ENCODE measurements at regions not wholly inside any gene's neighbourhood (a gene's known extent, or its start where the extent isn't known, plus 50 kb on each side); places are given as distances from the start of the nearest gene placed in this dataset.

GRCh38 chr7:10266976-10267375 is 706.7 kb upstream of the PHF14 start:
- BruUV-seq (replicated peaks), result no TSS peak
- in situ Hi-C loops (cut with MboI; ENCODE audit: low sequenced_read_pairs) (no loop called here), intact Hi-C loops (cut with micrococcal nuclease) (no loop called here), dilution Hi-C loops (cut with HindIII; ENCODE audit: low sequenced_read_pairs, unreplicated experiment) (no loop called here)
- H2AK5ac ChIP-seq (ENCODE audit: low read depth, low read length), result no peak overlapping the region
- H2AK9ac ChIP-seq (replicated peaks; ENCODE audit: low read depth, low read length, poor library complexity), result no peak overlapping the region
- no peak overlapping the region for H3K4me2 ChIP-seq (ENCODE audit: low read depth, low read length)
- DNase-seq, result no peak
- H3K4ac ChIP-seq (ENCODE audit: low read depth, low read length), result no peak overlapping the region
- no peak overlapping the region for H3K27ac ChIP-seq (ENCODE audit: insufficient read depth, low read length)
- CTCF ChIA-PET, result no interaction called here
- no peaks in the 10 kb centered on the region for H3K4me1 ChIP-seq (ENCODE audit: control insufficient read depth, insufficient read depth, low read length)
- no peak for ATAC-seq (ENCODE audit: low read depth)
- no peaks in the 10 kb centered on the region for H3K9me1 ChIP-seq (ENCODE audit: insufficient read depth, low read length)
- no peaks in the 10 kb centered on the region for H3K36me3 ChIP-seq (ENCODE audit: control insufficient read depth, insufficient read depth, low read length)
- H4K5ac ChIP-seq (ENCODE audit: low read depth, low read length), result no peak overlapping the region
- no peak overlapping the region for H3K14ac ChIP-seq (replicated peaks; ENCODE audit: low read depth, low read length)
- TF ChIP-seq POLR2A (IDR thresholded peaks at IDR 0.05; ENCODE audit: low read depth, low read length) (no peak), FOS (IDR thresholded peaks at IDR 0.05; ENCODE audit: low read depth, low read length) (no peak), RFX5 (IDR thresholded peaks at IDR 0.05; ENCODE audit: low read depth, low read length) (no peak), MAZ (IDR thresholded peaks at IDR 0.05; ENCODE audit: borderline replicate concordance, low read depth, low read length) (no peak), SMC3 (IDR thresholded peaks at IDR 0.05; ENCODE audit: low read depth, low read length) (no peak), RCOR1 (IDR thresholded peaks at IDR 0.05; ENCODE audit: insufficient replicate concordance, low read length) (no peak), CEBPB (IDR thresholded peaks at IDR 0.05; ENCODE audit: low read depth, low read length) (no peak), CTCF (conservative IDR thresholded peaks at IDR 0.05; ENCODE audit: low read depth, low read length) (no peak), RAD21 (IDR thresholded peaks at IDR 0.05; ENCODE audit: low read length) (no peak), BHLHE40 (IDR thresholded peaks at IDR 0.05; ENCODE audit: low read depth, low read length) (no peak), MAFK (IDR thresholded peaks at IDR 0.05; ENCODE audit: low read depth, low read length) (no peak), MXI1 (IDR thresholded peaks at IDR 0.05; ENCODE audit: borderline replicate concordance, low read depth, low read length) (no peak), USF2 (IDR thresholded peaks at IDR 0.05; ENCODE audit: low read depth, low read length) (no peak)
- TF ChIP-seq, protein P1, sequence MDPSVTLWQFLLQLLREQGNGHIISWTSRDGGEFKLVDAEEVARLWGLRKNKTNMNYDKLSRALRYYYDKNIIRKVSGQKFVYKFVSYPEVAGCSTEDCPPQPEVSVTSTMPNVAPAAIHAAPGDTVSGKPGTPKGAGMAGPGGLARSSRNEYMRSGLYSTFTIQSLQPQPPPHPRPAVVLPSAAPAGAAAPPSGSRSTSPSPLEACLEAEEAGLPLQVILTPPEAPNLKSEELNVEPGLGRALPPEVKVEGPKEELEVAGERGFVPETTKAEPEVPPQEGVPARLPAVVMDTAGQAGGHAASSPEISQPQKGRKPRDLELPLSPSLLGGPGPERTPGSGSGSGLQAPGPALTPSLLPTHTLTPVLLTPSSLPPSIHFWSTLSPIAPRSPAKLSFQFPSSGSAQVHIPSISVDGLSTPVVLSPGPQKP (IDR thresholded peaks at IDR 0.05; ENCODE audit: borderline replicate concordance, low read depth, low read length), result no peak
- H2BK20ac ChIP-seq (ENCODE audit: low read depth, low read length), result no peak overlapping the region
- H3K79me1 ChIP-seq (ENCODE audit: low read depth in 1 of 2, low read length in 2 of 2), result no peaks in the 10 kb centered on the region
- H3K23ac ChIP-seq (ENCODE audit: low read depth, low read length), result no peak overlapping the region
- H4K20me1 ChIP-seq (ENCODE audit: insufficient read depth, low read length), result no peaks in the 10 kb centered on the region
- H2BK120ac ChIP-seq (ENCODE audit: low read depth, low read length), result no peak overlapping the region
- no peak overlapping the region for H3K56ac ChIP-seq (ENCODE audit: extremely low read depth, insufficient read depth, low read length)
- H3K18ac ChIP-seq (ENCODE audit: low read depth, low read length), result no peak overlapping the region
- H3K9me3 ChIP-seq (ENCODE audit: control insufficient read depth, insufficient read depth, low read length), result peaks cover 7% of the 10 kb centered on the region
- no peak overlapping the region for H4K91ac ChIP-seq (ENCODE audit: insufficient read depth, low read depth, low read length)
- no peak overlapping the region for H3K9ac ChIP-seq (ENCODE audit: low read depth, low read length)
- no peak overlapping the region for H2BK5ac ChIP-seq (ENCODE audit: low read depth, low read length, poor library complexity, severe bottlenecking)
- no CpG with 5 or more reads among the region's 2 CpGs for WGBS, 2 experiments (ENCODE audit: extremely low coverage in 2 of 2, insufficient read length in 1 of 2)
- POLR2A ChIA-PET (ENCODE audit: unreplicated experiment), result no interaction called here
- no peak overlapping the region for H2AFZ ChIP-seq (replicated peaks; ENCODE audit: low read length, poor library complexity)
- H3K4me3 ChIP-seq (ENCODE audit: insufficient read depth, low read depth, low read length), result no peak overlapping the region
- no peak overlapping the region for H4K8ac ChIP-seq (ENCODE audit: low read depth in 2 of 2, low read length in 2 of 2)
- H3K27me3 ChIP-seq (ENCODE audit: control insufficient read depth, insufficient read depth, low read length), result no peaks in the 10 kb centered on the region
- no peak overlapping the region for H2BK15ac ChIP-seq (ENCODE audit: low read depth, low read length)

All from IMR-90 (cell line).